ENCODE measurements at regions not wholly inside any gene's neighbourhood (a gene's known extent, or its start where the extent isn't known, plus 50 kb on each side); places are given as distances from the start of the nearest gene placed in this dataset.

- DNase-seq (ENCODE audit: low read depth), result no peak
- no peak for TF ChIP-seq CTCF (IDR thresholded peaks at IDR 0.05; ENCODE audit: insufficient read depth, low read depth, low read length)
- H3K4me3 ChIP-seq (ENCODE audit: low read depth, low read length), result no peak overlapping the region
Observed at GRCh38 chr5:96335873-96336272, 97.2 kb downstream of the PCSK1 start.

GRCh38 chr5:96333391-96333790 lies 99.7 kb downstream of the PCSK1 start:
- DNase-seq (ENCODE audit: low read depth), result no peak
- no peak for TF ChIP-seq CTCF (IDR thresholded peaks at IDR 0.05; ENCODE audit: insufficient read depth, low read depth, low read length)

GRCh38 chr5:96332535-96333366 lies 100.3 kb downstream of the PCSK1 start:
- no peak for TF ChIP-seq CTCF (IDR thresholded peaks at IDR 0.05; ENCODE audit: insufficient read depth, low read depth, low read length)
- no peak for DNase-seq (ENCODE audit: low read depth)
- no peak overlapping the region for H3K4me3 ChIP-seq (ENCODE audit: low read depth, low read length)

More at GRCh38 chr5:96333391-96333790, 99.7 kb downstream of the PCSK1 start:
- no peak overlapping the region for H3K4me3 ChIP-seq (ENCODE audit: low read depth, low read length)

GRCh38 chr5:96331681-96332361 lies 101.2 kb downstream of the PCSK1 start:
- no peak overlapping the region for H3K4me3 ChIP-seq (ENCODE audit: low read depth, low read length)
- no peak for DNase-seq (ENCODE audit: low read depth)
- no peak for TF ChIP-seq CTCF (IDR thresholded peaks at IDR 0.05; ENCODE audit: insufficient read depth, low read depth, low read length)

- no peak for TF ChIP-seq CTCF (IDR thresholded peaks at IDR 0.05; ENCODE audit: insufficient read depth, low read depth, low read length)
- H3K4me3 ChIP-seq (ENCODE audit: low read depth, low read length), result no peak overlapping the region
- DNase-seq (ENCODE audit: low read depth), result peak; percentile 53
Observed at GRCh38 chr5:96331210-96331609, 101.8 kb downstream of the PCSK1 start.

- no peak for TF ChIP-seq CTCF (IDR thresholded peaks at IDR 0.05; ENCODE audit: insufficient read depth, low read depth, low read length)
- peak; percentile 32 for DNase-seq (ENCODE audit: low read depth)
- H3K4me3 ChIP-seq (ENCODE audit: low read depth, low read length), result no peak overlapping the region
Observed at GRCh38 chr5:96330530-96331140, 102.4 kb downstream of the PCSK1 start.

Data from fibroblast of villous mesenchyme (primary cell).